ENCODE measurements at regions not wholly inside any gene's neighbourhood (a gene's known extent, or its start where the extent isn't known, plus 50 kb on each side); places are given as distances from the start of the nearest gene placed in this dataset.

DNA sequence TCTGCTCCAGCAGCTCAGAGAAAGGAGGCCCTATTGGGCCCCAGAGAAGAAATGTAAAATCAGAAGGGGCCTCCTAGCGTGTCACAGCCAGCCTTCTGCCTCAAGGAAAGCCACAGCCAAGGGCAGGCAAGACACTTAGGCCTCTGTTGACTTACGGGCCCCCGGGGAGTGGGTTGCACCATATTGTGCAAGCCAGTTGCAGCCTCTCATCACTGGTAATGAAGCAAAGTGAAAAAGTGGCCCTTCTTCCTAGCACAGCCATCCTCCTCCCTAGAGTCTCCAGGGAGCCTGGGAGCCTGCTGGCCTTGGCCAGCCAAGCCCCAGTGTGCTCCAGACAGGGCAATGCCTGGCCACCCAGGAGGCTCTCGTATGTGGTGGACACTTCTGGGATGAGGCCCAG, 56.2 kb upstream of the GDF10 start:
- Histone ChIP-seq H3K4me1 (peaks cover 7% of the 10 kb centered on the region), H3K27ac (no peak overlapping the region), H3K36me3 (no peaks in the 10 kb centered on the region), H3K9me3 (no peaks in the 10 kb centered on the region), H3K27me3 (no peaks in the 10 kb centered on the region), H3K4me3 (no peak overlapping the region)
- peak; percentile 83 to 84 for DNase-seq (ENCODE audit: low spot score in 2 of 2)
- TF ChIP-seq, protein P1, sequence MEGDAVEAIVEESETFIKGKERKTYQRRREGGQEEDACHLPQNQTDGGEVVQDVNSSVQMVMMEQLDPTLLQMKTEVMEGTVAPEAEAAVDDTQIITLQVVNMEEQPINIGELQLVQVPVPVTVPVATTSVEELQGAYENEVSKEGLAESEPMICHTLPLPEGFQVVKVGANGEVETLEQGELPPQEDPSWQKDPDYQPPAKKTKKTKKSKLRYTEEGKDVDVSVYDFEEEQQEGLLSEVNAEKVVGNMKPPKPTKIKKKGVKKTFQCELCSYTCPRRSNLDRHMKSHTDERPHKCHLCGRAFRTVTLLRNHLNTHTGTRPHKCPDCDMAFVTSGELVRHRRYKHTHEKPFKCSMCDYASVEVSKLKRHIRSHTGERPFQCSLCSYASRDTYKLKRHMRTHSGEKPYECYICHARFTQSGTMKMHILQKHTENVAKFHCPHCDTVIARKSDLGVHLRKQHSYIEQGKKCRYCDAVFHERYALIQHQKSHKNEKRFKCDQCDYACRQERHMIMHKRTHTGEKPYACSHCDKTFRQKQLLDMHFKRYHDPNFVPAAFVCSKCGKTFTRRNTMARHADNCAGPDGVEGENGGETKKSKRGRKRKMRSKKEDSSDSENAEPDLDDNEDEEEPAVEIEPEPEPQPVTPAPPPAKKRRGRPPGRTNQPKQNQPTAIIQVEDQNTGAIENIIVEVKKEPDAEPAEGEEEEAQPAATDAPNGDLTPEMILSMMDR (IDR thresholded peaks at IDR 0.05), result no peak
- peak in 2 of 3 donors; percentile 36 to 76 for TF ChIP-seq POLR2AphosphoS5 (IDR thresholded peaks at IDR 0.05)
- WGBS, result 67% methylated on average over 3 of the region's 4 CpGs

DNA sequence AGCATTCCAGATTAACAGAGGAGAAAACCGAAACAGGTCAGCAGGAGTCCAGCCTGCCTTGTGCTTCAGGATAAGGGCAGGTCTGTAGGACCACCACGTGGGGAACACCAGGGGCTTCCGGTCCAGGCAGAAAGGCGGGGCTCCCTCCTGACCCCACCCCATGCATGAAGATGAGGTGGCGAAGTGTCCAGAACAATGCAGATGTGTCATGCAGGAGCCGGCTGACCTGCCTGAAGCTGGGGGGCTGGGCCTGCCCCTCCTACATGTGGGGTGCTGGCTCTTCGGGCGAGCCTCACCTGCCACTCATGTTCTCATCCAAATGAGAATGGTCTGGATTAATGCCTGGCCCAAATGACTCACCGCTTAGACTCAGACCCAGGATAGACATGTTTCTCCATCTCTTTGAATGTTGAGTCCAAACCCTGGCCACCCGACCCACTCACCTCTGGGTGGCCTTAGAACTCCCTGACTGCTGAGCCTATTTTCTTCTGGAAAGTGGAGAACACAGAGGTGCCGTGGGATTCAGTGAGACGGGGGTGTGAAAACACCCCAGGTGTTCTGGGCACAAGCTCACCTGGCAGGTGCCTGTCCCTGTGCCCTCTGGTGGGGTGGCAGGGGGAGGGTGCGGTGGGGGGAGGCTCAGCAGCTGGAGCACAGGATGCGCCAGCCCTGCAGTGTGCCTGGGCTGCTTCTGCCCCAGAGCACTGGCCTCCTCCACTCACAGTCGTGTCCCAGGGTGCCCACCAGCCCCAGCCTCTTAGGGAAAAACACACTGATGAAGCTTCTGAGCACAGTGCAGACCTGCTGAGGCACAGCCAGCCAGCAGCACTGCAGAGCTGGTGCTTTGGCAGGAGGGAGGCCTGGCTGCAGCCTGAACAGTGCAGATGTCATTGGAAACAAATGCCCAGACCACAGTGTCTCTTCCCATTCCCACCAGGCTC, 55.2 kb upstream of the GDF10 start:
- 91% methylated on average over 13 of the region's 15 CpGs for WGBS
- H3K27me3 ChIP-seq, result no peaks in the 10 kb centered on the region

DNA sequence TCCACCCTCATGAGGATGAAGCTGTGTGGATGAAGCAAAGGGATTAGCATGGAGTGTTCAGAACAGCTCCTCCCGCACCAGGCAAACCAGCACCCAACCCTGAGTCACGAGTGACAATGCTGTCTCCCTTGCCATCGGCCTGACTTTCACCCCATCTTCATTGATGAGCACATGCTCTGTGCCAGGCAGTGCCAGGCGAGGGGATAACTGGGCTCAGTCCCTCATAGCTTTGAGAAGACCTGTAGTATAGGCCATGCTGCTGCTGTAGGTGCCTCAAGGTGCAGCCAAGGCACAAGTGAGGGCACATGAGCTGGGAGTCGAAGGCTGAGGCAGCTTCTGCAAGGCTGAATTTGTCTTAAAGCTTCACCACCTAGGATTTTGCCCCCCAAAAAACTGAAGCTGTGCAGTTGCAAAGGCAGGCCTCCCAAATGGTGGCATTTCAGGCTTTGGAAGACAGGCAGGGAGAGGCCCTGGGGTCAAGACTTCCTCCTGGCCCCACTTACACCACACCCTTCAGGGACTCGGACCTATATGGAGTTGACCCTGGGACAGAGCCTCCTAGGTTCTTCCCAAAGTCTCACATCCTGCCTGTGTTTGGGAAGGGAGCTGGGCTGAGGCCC, 54.2 kb upstream of the GDF10 start:
- no peaks in the 10 kb centered on the region for H3K9me3 ChIP-seq
- 100% methylated on average over 4 of the region's 6 CpGs for WGBS
- peaks cover 7% of the 10 kb centered on the region for H3K4me1 ChIP-seq
- no peaks in the 10 kb centered on the region for H3K36me3 ChIP-seq
- no peak for DNase-seq (ENCODE audit: low spot score in 2 of 2)
- TF ChIP-seq, protein P1 (IDR thresholded peaks at IDR 0.05), result no peak
- TF ChIP-seq POLR2AphosphoS5 (IDR thresholded peaks at IDR 0.05) (no peak), EP300 (IDR thresholded peaks at IDR 0.05) (no peak), POLR2A (IDR thresholded peaks at IDR 0.05) (no peak)
- no peak overlapping the region for H3K27ac ChIP-seq
- H3K27me3 ChIP-seq, result no peaks in the 10 kb centered on the region
- H3K4me3 ChIP-seq, result no peak overlapping the region

More for the DNA sequence above, 55.2 kb upstream of the GDF10 start:
- Histone ChIP-seq H3K9me3 (no peaks in the 10 kb centered on the region), H3K27ac (no peak overlapping the region), H3K4me1 (peaks cover 7% of the 10 kb centered on the region), H3K4me3 (no peak overlapping the region), H3K36me3 (no peaks in the 10 kb centered on the region)
- no peak for DNase-seq (ENCODE audit: low spot score in 2 of 2)
- TF ChIP-seq POLR2A (IDR thresholded peaks at IDR 0.05) (no peak), POLR2AphosphoS5 (IDR thresholded peaks at IDR 0.05) (no peak), EP300 (IDR thresholded peaks at IDR 0.05) (no peak)
- TF ChIP-seq, protein P1 (IDR thresholded peaks at IDR 0.05), result no peak

DNA sequence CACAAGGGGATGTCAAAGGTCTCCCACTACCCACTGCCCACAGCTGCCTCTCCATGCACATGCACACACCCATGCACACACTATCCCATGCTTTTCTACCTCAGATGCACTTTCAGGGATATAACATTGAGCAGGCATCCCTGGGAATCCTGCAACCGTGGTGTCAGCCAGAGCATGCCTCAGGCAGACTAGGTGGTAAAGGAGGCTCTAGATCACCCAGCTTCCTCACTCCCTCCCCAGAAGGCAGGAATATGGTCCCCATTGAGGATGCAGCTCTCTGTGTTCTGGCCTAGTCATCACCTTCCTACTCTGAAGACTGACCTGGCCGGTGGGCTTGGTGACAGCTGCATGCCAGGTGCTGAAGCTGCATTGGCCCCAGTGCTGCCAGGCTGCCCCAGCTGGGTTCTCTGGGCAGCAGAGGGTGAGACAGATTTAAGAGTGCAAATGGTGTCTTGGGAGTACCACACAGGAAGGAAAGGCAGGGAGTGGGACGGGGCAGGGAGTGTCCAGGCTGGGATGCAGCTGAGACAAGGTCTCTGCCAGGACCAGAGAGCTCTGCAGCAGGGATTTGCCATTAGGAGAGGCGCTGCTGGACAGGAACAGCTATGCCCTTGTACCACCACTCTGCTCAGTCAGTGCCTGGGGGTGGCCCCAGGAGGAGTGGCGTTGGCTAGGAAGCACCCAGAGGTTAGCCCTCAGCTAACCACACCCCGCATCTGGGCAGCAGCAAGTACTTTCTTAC, 53.4 kb upstream of the GDF10 start:
- no peak overlapping the region for H3K4me3 ChIP-seq
- peaks cover 7% of the 10 kb centered on the region for H3K4me1 ChIP-seq
- no peak overlapping the region for H3K27ac ChIP-seq
- H3K27me3 ChIP-seq, result no peaks in the 10 kb centered on the region
- H3K36me3 ChIP-seq, result no peaks in the 10 kb centered on the region
- no peaks in the 10 kb centered on the region for H3K9me3 ChIP-seq
- no peak for DNase-seq (ENCODE audit: low spot score in 2 of 2)
- no peak for TF ChIP-seq EP300 (IDR thresholded peaks at IDR 0.05)
- TF ChIP-seq POLR2A (IDR thresholded peaks at IDR 0.05), result no peak
- no peak for TF ChIP-seq POLR2AphosphoS5 (IDR thresholded peaks at IDR 0.05)
- TF ChIP-seq, protein P1 (IDR thresholded peaks at IDR 0.05), result no peak
- 96% methylated on average over 6 of the region's 6 CpGs for WGBS
